ENCODE measurements at regions not wholly inside any gene's neighbourhood (a gene's known extent, or its start where the extent isn't known, plus 50 kb on each side); places are given as distances from the start of the nearest gene placed in this dataset.
A peak's percentile ranks its signal among the peaks of the same experiment; 100 is the strongest.

GRCh38 chr10:90130321-90131086 is 429.1 kb downstream of the KIF20B start:
- no peak for TF ChIP-seq CTCF (IDR thresholded peaks at IDR 0.05; ENCODE audit: borderline replicate concordance, insufficient read depth, low read depth, low read length)

GRCh38 chr10:90133606-90134005 is 432.2 kb downstream of the KIF20B start:
- TF ChIP-seq CTCF (IDR thresholded peaks at IDR 0.05; ENCODE audit: borderline replicate concordance, insufficient read depth, low read depth, low read length) = no peak
- no peak overlapping the region for H3K4me3 ChIP-seq (ENCODE audit: low read depth, low read length)

More at GRCh38 chr10:90130321-90131086, 429.1 kb downstream of the KIF20B start:
- H3K4me3 ChIP-seq (ENCODE audit: low read depth, low read length) = no peak overlapping the region

GRCh38 chr10:90136731-90137316 is 435.4 kb downstream of the KIF20B start:
- TF ChIP-seq CTCF (IDR thresholded peaks at IDR 0.05; ENCODE audit: borderline replicate concordance, insufficient read depth, low read depth, low read length) = no peak
- H3K4me3 ChIP-seq (ENCODE audit: low read depth, low read length) = no peak overlapping the region

- no peak overlapping the region for H3K4me3 ChIP-seq (ENCODE audit: low read depth, low read length)
- TF ChIP-seq CTCF (IDR thresholded peaks at IDR 0.05; ENCODE audit: borderline replicate concordance, insufficient read depth, low read depth, low read length) = peak; percentile 37; the same call in 1 of the 2 replicates
Measured at GRCh38 chr10:90138844-90139243, 437.5 kb downstream of the KIF20B start.

GRCh38 chr10:90141791-90142190 is 440.4 kb downstream of the KIF20B start:
- TF ChIP-seq CTCF (IDR thresholded peaks at IDR 0.05; ENCODE audit: borderline replicate concordance, insufficient read depth, low read depth, low read length) = no peak
- no peak overlapping the region for H3K4me3 ChIP-seq (ENCODE audit: low read depth, low read length)

GRCh38 chr10:90143937-90144336 is 442.5 kb downstream of the KIF20B start:
- no peak for TF ChIP-seq CTCF (IDR thresholded peaks at IDR 0.05; ENCODE audit: borderline replicate concordance, insufficient read depth, low read depth, low read length)
- H3K4me3 ChIP-seq (ENCODE audit: low read depth, low read length) = no peak overlapping the region
